Endothelial cell of umbilical vein (primary cell): ENCODE measurements at regions not wholly inside any gene's neighbourhood (a gene's known extent, or its start where the extent isn't known, plus 50 kb on each side); places are given as distances from the start of the nearest gene placed in this dataset.

Source experiments
- EZH2 ChIP-seq: IDR thresholded peaks from 2 replicates; pipeline ENCODE4 v1.6.1; 2012; ENCODE audit warnings: borderline replicate concordance, low read depth, mild to moderate bottlenecking, moderate library complexity, low read length, inconsistent platforms; ENCODE audit not compliant: severe bottlenecking
- GATA2 ChIP-seq: IDR thresholded peaks from 2 replicates; pipeline ENCODE4 v1.7.0; 2011; ENCODE audit warnings: low read depth, mild to moderate bottlenecking, moderate library complexity, mixed read lengths, low read length; ENCODE audit not compliant: insufficient read length, insufficient read depth
- POLR2A ChIP-seq: IDR thresholded peaks from 2 replicates; pipeline ENCODE4 v1.6.1; 2012; ENCODE audit warnings: low read depth, mild to moderate bottlenecking, control low read depth, low read length
- POLR2AphosphoS5 ChIP-seq: IDR thresholded peaks from 2 replicates; pipeline ENCODE4 v1.6.1; 2012; ENCODE audit warnings: low read depth, mild to moderate bottlenecking, control low read depth, low read length, moderate library complexity; ENCODE audit not compliant: insufficient read depth
- TF ChIP-seq, protein P1 (sequence below), 2 donors: IDR thresholded peaks; 1 replicate in 1 of 2; 2 replicates in 1 of 2; pipeline ENCODE4 v1.5.1; 2011; ENCODE audit warnings: low read length in 2 of 2, mild to moderate bottlenecking in 2 of 2, moderate library complexity in 2 of 2, control low read depth in 1 of 2, inconsistent platforms in 1 of 2, low read depth in 1 of 2; ENCODE audit not compliant: insufficient read depth in 1 of 2; ENCODE audit errors: extremely low read depth in 1 of 2

- TF ChIP-seq, protein P1, sequence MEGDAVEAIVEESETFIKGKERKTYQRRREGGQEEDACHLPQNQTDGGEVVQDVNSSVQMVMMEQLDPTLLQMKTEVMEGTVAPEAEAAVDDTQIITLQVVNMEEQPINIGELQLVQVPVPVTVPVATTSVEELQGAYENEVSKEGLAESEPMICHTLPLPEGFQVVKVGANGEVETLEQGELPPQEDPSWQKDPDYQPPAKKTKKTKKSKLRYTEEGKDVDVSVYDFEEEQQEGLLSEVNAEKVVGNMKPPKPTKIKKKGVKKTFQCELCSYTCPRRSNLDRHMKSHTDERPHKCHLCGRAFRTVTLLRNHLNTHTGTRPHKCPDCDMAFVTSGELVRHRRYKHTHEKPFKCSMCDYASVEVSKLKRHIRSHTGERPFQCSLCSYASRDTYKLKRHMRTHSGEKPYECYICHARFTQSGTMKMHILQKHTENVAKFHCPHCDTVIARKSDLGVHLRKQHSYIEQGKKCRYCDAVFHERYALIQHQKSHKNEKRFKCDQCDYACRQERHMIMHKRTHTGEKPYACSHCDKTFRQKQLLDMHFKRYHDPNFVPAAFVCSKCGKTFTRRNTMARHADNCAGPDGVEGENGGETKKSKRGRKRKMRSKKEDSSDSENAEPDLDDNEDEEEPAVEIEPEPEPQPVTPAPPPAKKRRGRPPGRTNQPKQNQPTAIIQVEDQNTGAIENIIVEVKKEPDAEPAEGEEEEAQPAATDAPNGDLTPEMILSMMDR (IDR thresholded peaks at IDR 0.05; ENCODE audit: extremely low read depth in 1 of 2, insufficient read depth in 1 of 2, low read depth in 1 of 2, low read length in 2 of 2) = no peak
- no peak for TF ChIP-seq POLR2A
- no peak for TF ChIP-seq POLR2AphosphoS5
- TF ChIP-seq GATA2 = no peak
- TF ChIP-seq EZH2 = no peak
These were observed 99.6 kb upstream of the TNP1 start for GRCh38 chr2:216959433-216959832.
